ENCODE measurements at regions not wholly inside any gene's neighbourhood (a gene's known extent, or its start where the extent isn't known, plus 50 kb on each side); places are given as distances from the start of the nearest gene placed in this dataset.

GRCh38 chr15:75143738-75144334 is 57.8 kb upstream of the C15orf39 start:
- no peak for TF ChIP-seq CTCF (conservative IDR thresholded peaks at IDR 0.05; ENCODE audit: low read length)
- TF ChIP-seq EZH2phosphoT487 (IDR thresholded peaks at IDR 0.05; ENCODE audit: borderline replicate concordance): no peak
